Body of pancreas (tissue), 4 donors: ENCODE measurements at regions not wholly inside any gene's neighbourhood (a gene's known extent, or its start where the extent isn't known, plus 50 kb on each side); places are given as distances from the start of the nearest gene placed in this dataset.

Experiments
- ATAC-seq: fragments of 150-250 bp; one replicate; pipeline ENCODE4 v1.9.1; 2016
- DNase-seq, 4 donors: peaks; one replicate each; pipeline ENCODE4 v3.0.0-alpha.2; 2019
- H3K27ac ChIP-seq, 4 donors: fragments of 200-600 bp; sonication (generic); 1 replicate in 3 of 4; 2 replicates in 1 of 4; pipeline versions ENCODE4 v1.5.1 to v1.6.1; 2016 to 2019; ENCODE audit warnings: mild to moderate bottlenecking in 1 of 4, mixed read lengths in 1 of 4, moderate library complexity in 1 of 4
- H3K27me3 ChIP-seq, 2 donors: fragments of 200-600 bp; sonication (generic); one replicate each; pipeline ENCODE4 v1.6.0; 2016; ENCODE audit warnings: mild to moderate bottlenecking in 1 of 2
- H3K36me3 ChIP-seq, 2 donors: fragments of 200-600 bp; sonication (generic); replicated peaks in 1 of 2; 2 replicates each; pipeline ENCODE4 v1.5.1; 2016; ENCODE audit warnings: low read depth in 2 of 2; ENCODE audit not compliant: insufficient read depth in 1 of 2
- H3K4me1 ChIP-seq: fragments of 200-600 bp; sonication (generic); one replicate; pipeline ENCODE4 v1.6.0; 2016
- H3K4me3 ChIP-seq, 2 donors: fragments of 200-600 bp; sonication (generic); 1 replicate in 1 of 2; 2 replicates in 1 of 2; pipeline ENCODE4 v1.5.1; 2016 to 2019
- H3K9me3 ChIP-seq, 3 donors: fragments of 200-600 bp; sonication (generic); 1 replicate in 2 of 3; 2 replicates in 1 of 3; pipeline ENCODE4 v1.5.1; 2016
- POLR2A ChIP-seq, 3 donors: fragments of 450-650 bp; IDR thresholded peaks; one replicate each; pipeline ENCODE4 v1.6.1; 2016; ENCODE audit warnings: antibody characterized with exemption in 3 of 3, mild to moderate bottlenecking in 2 of 3
- WGBS, 2 donors: methylation state at CpG; one replicate each; pipeline ENCODE4 v1.1.5; 2017; 5-methylcytosine and 5-hydroxymethylcytosine counted together
- intact Hi-C: fragments of 100-400 bp; cut with DNase I; formaldehyde crosslinking; loops from one replicate; pipeline ENCODE4 v1.15.1; 2023
- TF ChIP-seq, protein P1 (sequence below), 7 experiments: fragments of 450-650 bp in 4 of 7; fragments of 200-600 bp in 3 of 7; sonication (generic) in 3 of 7; IDR thresholded peaks; one replicate each; pipeline ENCODE4 v1.5.1; 2016 to 2019; ENCODE audit warnings: antibody characterized with exemption in 7 of 7

DNA sequence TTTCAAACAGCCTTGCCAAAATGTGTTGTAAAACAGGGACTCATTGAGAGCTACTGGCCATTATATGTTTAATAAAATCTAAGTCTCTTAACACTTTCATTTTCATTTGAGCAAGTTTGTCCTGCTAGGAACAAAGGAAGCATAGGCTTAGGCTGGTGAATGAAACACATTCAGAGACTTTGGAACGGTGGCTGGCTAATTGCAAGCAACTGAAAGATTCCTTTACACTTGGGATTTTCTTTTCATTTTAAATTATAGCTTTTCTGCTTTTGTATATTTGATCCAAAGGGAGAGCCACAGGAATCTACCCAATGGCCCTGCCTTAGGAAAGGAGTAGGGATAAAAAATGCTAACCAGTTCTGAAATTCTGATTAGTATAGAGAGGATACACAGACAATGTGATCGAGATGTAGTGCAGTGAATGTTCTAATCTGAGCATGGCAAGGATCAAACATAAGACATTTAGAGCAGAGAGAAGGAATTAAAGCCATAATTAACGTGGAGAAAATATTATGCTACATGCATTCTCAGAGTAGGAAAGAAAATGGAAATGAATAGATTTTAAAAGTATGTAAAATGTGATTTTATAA lies 911.4 kb upstream of the SLC39A10 start:
- TF ChIP-seq POLR2A (IDR thresholded peaks at IDR 0.05) = no peak
- TF ChIP-seq, protein P1, sequence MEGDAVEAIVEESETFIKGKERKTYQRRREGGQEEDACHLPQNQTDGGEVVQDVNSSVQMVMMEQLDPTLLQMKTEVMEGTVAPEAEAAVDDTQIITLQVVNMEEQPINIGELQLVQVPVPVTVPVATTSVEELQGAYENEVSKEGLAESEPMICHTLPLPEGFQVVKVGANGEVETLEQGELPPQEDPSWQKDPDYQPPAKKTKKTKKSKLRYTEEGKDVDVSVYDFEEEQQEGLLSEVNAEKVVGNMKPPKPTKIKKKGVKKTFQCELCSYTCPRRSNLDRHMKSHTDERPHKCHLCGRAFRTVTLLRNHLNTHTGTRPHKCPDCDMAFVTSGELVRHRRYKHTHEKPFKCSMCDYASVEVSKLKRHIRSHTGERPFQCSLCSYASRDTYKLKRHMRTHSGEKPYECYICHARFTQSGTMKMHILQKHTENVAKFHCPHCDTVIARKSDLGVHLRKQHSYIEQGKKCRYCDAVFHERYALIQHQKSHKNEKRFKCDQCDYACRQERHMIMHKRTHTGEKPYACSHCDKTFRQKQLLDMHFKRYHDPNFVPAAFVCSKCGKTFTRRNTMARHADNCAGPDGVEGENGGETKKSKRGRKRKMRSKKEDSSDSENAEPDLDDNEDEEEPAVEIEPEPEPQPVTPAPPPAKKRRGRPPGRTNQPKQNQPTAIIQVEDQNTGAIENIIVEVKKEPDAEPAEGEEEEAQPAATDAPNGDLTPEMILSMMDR (IDR thresholded peaks at IDR 0.05) = no peak
- DNase-seq = no peak
- no peak overlapping the region for H3K4me3 ChIP-seq
- intact Hi-C loops = no loop called here
- no peak overlapping the region for H3K27ac ChIP-seq
- no peaks in the 10 kb centered on the region for H3K36me3 ChIP-seq
- H3K4me1 ChIP-seq = no peaks in the 10 kb centered on the region
- no peak for ATAC-seq
- H3K9me3 ChIP-seq = no peaks in the 10 kb centered on the region
- 33 to 43% methylated on average over 3 of the region's 3 CpGs for WGBS, 2 donors
- no peaks in the 10 kb centered on the region for H3K27me3 ChIP-seq

DNA sequence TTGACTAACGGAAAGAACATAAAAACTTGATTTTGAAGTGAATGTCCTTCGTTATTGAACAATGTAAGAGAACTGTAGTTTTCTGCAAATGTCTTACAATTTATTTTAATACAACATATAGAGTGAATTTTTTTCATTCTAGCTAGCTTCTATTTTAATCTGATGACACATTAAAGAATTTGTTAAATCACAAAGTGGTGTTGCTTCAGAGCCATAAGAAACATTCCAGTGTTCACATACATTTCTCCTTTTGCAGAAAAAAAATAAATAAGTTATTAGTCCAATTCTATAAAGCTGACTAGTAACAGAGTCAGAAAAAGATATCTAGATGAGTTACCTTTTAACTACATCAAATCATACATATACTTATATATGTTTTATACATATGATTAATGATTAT lies 914.3 kb upstream of the SLC39A10 start:
- TF ChIP-seq POLR2A (IDR thresholded peaks at IDR 0.05) = no peak
- TF ChIP-seq, protein P1 (IDR thresholded peaks at IDR 0.05) = no peak
- Histone ChIP-seq H3K9me3 (no peaks in the 10 kb centered on the region), H3K27ac (no peak overlapping the region), H3K4me1 (no peaks in the 10 kb centered on the region), H3K27me3 (no peaks in the 10 kb centered on the region), H3K4me3 (no peak overlapping the region), H3K36me3 (no peaks in the 10 kb centered on the region)
- 60 to 64% methylated on average over 2 of the region's 2 CpGs for WGBS, 2 donors
- ATAC-seq (no peak), DNase-seq (no peak)
- intact Hi-C loops = no loop called here

DNA sequence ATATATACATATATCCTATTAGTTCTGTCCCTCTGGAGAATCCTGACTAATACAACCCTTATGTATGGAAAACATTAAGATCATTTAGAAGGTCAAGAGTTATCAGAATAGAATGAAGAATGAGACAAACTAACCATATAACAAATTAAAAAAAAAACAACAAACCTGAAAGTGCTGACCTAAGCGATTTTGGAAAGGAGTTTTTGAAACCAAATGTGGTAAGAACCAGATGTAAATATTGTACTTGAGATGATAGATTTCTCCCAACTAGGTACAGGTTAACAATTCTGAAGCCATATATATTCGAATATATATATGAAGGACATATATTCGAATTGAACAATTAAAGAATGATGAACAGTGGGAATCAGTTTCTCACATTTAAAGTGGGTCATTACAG lies 917.8 kb upstream of the SLC39A10 start:
- TF ChIP-seq, protein P1 (IDR thresholded peaks at IDR 0.05) = no peak
- no peak for TF ChIP-seq POLR2A (IDR thresholded peaks at IDR 0.05)
- no peak for DNase-seq
- Histone ChIP-seq H3K27me3 (no peaks in the 10 kb centered on the region), H3K27ac (no peak overlapping the region), H3K4me1 (no peaks in the 10 kb centered on the region), H3K36me3 (no peaks in the 10 kb centered on the region), H3K4me3 (no peak overlapping the region), H3K9me3 (no peaks in the 10 kb centered on the region)
- intact Hi-C loops = no loop called here
- ATAC-seq = no peak
- WGBS, 2 donors = 53 to 59% methylated on average over 3 of the region's 3 CpGs

DNA sequence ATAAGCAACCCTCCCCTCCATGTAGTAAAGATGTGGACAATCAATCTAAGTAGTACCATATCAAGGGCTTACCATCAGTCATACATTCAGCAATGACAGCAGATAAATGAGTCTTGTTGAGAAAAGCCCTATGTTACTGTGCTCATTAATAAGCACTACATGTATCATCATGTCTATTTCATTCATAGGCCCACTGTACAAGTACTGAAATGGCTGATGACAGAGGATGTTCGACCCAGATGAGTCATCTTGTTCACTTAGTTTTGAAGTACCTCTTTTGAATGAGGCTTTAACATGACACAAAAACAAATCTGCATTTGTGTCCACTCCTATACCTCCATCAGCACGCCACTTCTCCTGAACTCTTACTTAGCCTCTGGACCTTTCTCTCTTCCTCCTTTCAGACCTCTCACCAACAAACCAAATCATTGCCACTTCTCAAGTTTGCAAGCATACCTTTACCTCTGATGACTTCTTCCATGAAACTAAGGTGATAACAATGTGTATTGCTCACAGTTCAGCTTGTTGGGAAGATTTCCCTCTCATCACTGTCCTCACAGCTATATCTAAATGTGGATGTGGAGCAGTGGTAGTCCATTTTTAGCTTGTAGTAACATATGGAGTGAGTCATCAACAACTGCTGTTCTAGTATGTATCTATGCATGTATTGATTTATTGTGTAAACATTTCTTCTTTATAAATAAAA lies 921.0 kb upstream of the SLC39A10 start:
- Histone ChIP-seq H3K4me1 (no peaks in the 10 kb centered on the region), H3K27ac (no peak overlapping the region), H3K4me3 (no peak overlapping the region), H3K27me3 (no peaks in the 10 kb centered on the region), H3K9me3 (no peaks in the 10 kb centered on the region), H3K36me3 (no peaks in the 10 kb centered on the region)
- intact Hi-C loops = no loop called here
- 43 to 44% methylated on average over 2 of the region's 2 CpGs for WGBS, 2 donors
- DNase-seq (no peak), ATAC-seq (no peak)
- no peak for TF ChIP-seq POLR2A (IDR thresholded peaks at IDR 0.05)
- TF ChIP-seq, protein P1 (IDR thresholded peaks at IDR 0.05) = no peak

DNA sequence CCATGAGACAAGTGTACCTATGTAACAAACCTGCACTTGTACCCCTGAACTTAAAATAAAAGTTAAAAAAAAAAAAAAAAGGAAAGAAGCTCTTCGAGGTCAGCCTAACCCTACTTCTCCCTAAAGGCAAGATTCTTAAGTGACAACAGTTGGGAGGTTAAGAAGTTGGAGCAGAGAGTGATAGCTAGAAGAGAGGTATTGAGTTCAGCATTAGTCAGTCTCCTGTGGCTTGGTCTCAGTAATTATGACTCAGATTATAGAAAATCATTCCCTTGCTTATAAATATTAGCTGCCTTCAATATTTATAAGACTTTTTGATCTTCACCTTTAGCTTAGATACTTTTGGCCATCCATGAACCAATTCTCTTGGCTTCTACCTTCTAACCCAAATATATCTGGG lies 926.8 kb upstream of the SLC39A10 start:
- intact Hi-C loops = no loop called here
- Histone ChIP-seq H3K27ac (no peak overlapping the region), H3K36me3 (no peaks in the 10 kb centered on the region), H3K9me3 (no peaks in the 10 kb centered on the region), H3K27me3 (no peaks in the 10 kb centered on the region), H3K4me1 (no peaks in the 10 kb centered on the region), H3K4me3 (no peak overlapping the region)
- ATAC-seq = no peak
- no peak for DNase-seq
- 41 to 43% methylated on average over 1 of the region's 1 CpG for WGBS, 2 donors
- TF ChIP-seq, protein P1 (IDR thresholded peaks at IDR 0.05) = no peak
- TF ChIP-seq POLR2A (IDR thresholded peaks at IDR 0.05) = no peak
